ENCODE measurements at regions not wholly inside any gene's neighbourhood (a gene's known extent, or its start where the extent isn't known, plus 50 kb on each side); places are given as distances from the start of the nearest gene placed in this dataset.

GRCh38 chr6:43849844-43850243 is 79.8 kb downstream of the VEGFA start:
- no peak for DNase-seq (ENCODE audit: low read depth)
- H3K27me3 ChIP-seq (ENCODE audit: control insufficient read depth, insufficient read depth, low read length) = no peaks in the 10 kb centered on the region
- no peak overlapping the region for H3K4me3 ChIP-seq (ENCODE audit: low read depth, low read length)
- no peaks in the 10 kb centered on the region for H3K36me3 ChIP-seq (ENCODE audit: control insufficient read depth, insufficient read depth, low read length)
- TF ChIP-seq CTCF (IDR thresholded peaks at IDR 0.05; ENCODE audit: insufficient read depth, low read length, poor library complexity, severe bottlenecking) = no peak

- H3K4me3 ChIP-seq (ENCODE audit: low read depth, low read length) = no peak overlapping the region
- no peaks in the 10 kb centered on the region for H3K36me3 ChIP-seq (ENCODE audit: control insufficient read depth, insufficient read depth, low read length)
- no peaks in the 10 kb centered on the region for H3K27me3 ChIP-seq (ENCODE audit: control insufficient read depth, insufficient read depth, low read length)
- no peak for DNase-seq (ENCODE audit: low read depth)
- TF ChIP-seq CTCF (IDR thresholded peaks at IDR 0.05; ENCODE audit: insufficient read depth, low read length, poor library complexity, severe bottlenecking) = no peak
Observed at GRCh38 chr6:43848671-43849391, 78.8 kb downstream of the VEGFA start.

DNA sequence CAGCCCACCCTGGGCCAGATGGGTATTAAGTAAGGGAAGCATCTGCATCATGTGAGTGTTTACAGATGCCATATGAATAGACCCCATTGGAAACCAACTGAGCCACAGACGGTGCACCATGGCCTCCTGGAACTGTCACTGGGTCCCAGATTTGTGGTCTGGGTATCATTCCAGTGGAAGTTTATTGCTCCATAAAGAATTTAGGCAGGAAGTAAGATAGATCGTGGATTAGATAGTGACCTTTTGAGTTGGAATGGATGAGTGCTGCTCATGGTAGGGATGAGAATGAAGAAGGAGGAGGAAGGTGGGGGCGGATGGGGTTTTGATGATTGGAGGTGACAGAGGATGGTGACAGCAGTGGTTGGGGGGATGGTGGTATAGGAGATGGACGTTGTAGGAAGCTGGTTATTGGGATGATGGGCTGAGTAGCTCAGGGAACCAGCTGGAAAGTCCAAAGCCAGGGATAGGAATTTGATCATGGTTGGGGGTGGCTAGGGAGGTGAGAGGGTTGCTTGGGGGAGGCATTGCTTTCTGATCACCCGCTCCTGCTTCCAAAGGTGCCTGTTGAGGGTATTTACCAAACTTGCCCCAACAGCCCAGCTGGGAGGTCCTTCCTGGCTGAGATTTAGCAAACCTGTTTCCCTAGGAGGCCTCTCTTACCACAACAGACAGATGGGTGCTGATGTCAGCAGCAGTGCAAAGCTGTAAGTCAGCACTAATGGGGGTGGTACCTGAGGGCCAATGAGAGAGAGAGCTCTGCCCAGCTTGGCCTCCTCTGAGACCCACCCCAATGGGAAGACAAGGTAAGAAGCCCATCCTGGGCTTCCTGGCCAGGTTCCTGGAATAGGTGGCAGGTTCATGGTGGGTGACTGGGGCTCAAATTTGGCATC is 78.0 kb downstream of the VEGFA start:
- no peaks in the 10 kb centered on the region for H3K36me3 ChIP-seq (ENCODE audit: control insufficient read depth, insufficient read depth, low read length)
- H3K4me3 ChIP-seq (ENCODE audit: low read depth, low read length) = no peak overlapping the region
- no peak for DNase-seq (ENCODE audit: low read depth)
- H3K27me3 ChIP-seq (ENCODE audit: control insufficient read depth, insufficient read depth, low read length) = no peaks in the 10 kb centered on the region
- TF ChIP-seq CTCF (IDR thresholded peaks at IDR 0.05; ENCODE audit: insufficient read depth, low read length, poor library complexity, severe bottlenecking) = no peak

DNA sequence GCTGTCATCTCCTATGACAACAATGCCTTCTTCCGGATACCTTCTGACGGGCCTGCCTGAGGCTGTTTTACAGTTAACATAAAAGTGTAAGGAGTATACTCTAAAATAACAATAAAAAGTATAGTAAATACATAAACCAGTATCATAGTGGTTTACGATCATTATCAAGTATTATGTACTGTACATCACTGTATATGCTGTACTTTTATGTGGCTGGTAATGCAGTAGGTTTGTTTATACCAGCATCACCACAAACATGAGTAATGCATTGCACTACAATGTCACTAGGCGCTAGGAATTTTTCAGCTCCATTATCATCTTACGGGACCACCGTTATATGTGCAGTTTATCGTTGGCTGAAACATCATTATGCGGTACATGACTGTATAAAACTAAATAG is 76.5 kb downstream of the VEGFA start:
- TF ChIP-seq CTCF (IDR thresholded peaks at IDR 0.05; ENCODE audit: insufficient read depth, low read length, poor library complexity, severe bottlenecking) = no peak
- no peak for DNase-seq (ENCODE audit: low read depth)
- H3K4me3 ChIP-seq (ENCODE audit: low read depth, low read length) = no peak overlapping the region

DNA sequence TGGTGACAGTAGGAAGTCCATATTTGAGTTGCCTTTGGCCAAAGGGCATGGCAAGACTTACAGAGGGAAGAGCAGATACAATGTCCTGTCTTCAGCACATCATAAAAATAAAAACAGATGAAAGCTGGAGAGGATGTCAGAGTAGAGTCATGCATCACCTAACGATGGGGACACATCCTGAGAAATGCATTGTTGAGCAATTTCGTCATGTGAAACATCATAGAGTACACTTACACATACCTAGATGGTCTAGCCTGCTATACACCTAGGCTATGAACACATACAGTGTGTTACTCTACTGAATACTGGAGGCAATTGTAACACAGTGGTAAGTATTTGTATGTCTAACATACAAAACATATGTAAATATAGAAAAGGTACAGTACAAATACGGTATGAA is 75.6 kb downstream of the VEGFA start:
- DNase-seq (ENCODE audit: low read depth) = no peak
- no peak for TF ChIP-seq CTCF (IDR thresholded peaks at IDR 0.05; ENCODE audit: insufficient read depth, low read length, poor library complexity, severe bottlenecking)
- no peaks in the 10 kb centered on the region for H3K36me3 ChIP-seq (ENCODE audit: control insufficient read depth, insufficient read depth, low read length)
- no peak overlapping the region for H3K4me3 ChIP-seq (ENCODE audit: low read depth, low read length)
- no peaks in the 10 kb centered on the region for H3K27me3 ChIP-seq (ENCODE audit: control insufficient read depth, insufficient read depth, low read length)

More for the DNA sequence above, 76.5 kb downstream of the VEGFA start:
- H3K27me3 ChIP-seq (ENCODE audit: control insufficient read depth, insufficient read depth, low read length) = no peaks in the 10 kb centered on the region
- no peaks in the 10 kb centered on the region for H3K36me3 ChIP-seq (ENCODE audit: control insufficient read depth, insufficient read depth, low read length)
